ENCODE measurements at regions not wholly inside any gene's neighbourhood (a gene's known extent, or its start where the extent isn't known, plus 50 kb on each side); places are given as distances from the start of the nearest gene placed in this dataset.

DNA sequence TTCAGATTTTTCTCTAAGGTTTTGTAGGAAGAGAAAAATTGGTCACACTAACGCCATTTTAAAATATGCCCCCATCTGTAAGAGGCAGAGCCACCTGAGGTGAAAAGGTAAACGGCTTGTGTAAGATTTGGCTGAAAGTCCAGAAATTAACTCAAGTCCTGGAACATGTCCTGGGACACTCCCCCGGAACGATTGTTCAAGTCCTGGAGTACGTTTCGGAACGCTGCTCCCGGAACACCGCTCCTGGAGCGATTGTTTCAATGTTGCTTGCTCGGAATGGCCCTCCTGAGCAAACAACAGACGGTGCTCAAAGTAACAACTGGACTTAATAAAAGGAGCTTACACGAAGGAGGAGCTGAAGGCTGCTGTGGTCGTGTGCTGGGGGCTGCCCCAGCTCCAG lies 796.5 kb upstream of the SLIT2 start:
- no peak for DNase-seq (ENCODE audit: low read depth in 4 of 4, low spot score in 2 of 4)

GRCh38 chr4:19438233-19438632 lies 813.5 kb upstream of the SLIT2 start:
- DNase-seq (ENCODE audit: low read depth in 4 of 4, low spot score in 2 of 4): no peak

- no peak for DNase-seq (ENCODE audit: low read depth in 4 of 4, low spot score in 2 of 4)
Measured at GRCh38 chr4:19437008-19437407, 814.7 kb upstream of the SLIT2 start.

- no peak for DNase-seq (ENCODE audit: low read depth in 4 of 4, low spot score in 2 of 4)
Measured at GRCh38 chr4:19429684-19430083, 822.0 kb upstream of the SLIT2 start.

GRCh38 chr4:19425146-19425545 lies 826.6 kb upstream of the SLIT2 start:
- DNase-seq (ENCODE audit: low read depth in 4 of 4, low spot score in 2 of 4): no peak

- DNase-seq (ENCODE audit: low read depth in 4 of 4, low spot score in 2 of 4): no peak
Measured at GRCh38 chr4:19417256-19417655, 834.4 kb upstream of the SLIT2 start.

- DNase-seq (ENCODE audit: low read depth in 4 of 4, low spot score in 2 of 4): no peak
Measured at GRCh38 chr4:19416146-19416545, 835.6 kb upstream of the SLIT2 start.

DNA sequence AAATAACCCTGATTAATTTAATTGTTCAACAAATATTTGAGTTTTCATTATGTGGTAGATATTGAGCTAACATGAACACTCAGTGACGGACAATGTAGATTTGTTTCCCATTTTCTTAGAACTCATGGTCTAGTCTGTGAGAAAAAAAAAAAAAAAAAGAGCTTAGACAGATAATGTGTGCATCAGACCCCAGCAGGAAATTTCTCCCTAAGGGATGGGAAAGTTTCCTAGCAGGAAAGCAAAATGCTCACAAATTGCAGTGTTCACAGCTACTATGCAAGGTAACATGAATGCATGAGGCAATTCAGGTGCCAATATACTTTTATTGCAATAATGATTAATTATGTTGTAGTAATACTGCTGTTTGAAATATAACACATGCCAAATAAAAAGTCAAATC lies 843.2 kb upstream of the SLIT2 start:
- no peak for DNase-seq (ENCODE audit: low read depth in 4 of 4, low spot score in 2 of 4)

- DNase-seq (ENCODE audit: low read depth in 4 of 4, low spot score in 2 of 4): no peak
Measured at GRCh38 chr4:19406789-19407188, 844.9 kb upstream of the SLIT2 start.

- DNase-seq (ENCODE audit: low read depth in 4 of 4, low spot score in 2 of 4): no peak
Measured at GRCh38 chr4:19403786-19404370, 847.8 kb upstream of the SLIT2 start.

- no peak for DNase-seq (ENCODE audit: low read depth in 4 of 4, low spot score in 2 of 4)
Measured at GRCh38 chr4:19402581-19403065, 849.1 kb upstream of the SLIT2 start.

GRCh38 chr4:19401301-19402080 lies 850.2 kb upstream of the SLIT2 start:
- no peak for DNase-seq (ENCODE audit: low read depth in 4 of 4, low spot score in 2 of 4)

DNA sequence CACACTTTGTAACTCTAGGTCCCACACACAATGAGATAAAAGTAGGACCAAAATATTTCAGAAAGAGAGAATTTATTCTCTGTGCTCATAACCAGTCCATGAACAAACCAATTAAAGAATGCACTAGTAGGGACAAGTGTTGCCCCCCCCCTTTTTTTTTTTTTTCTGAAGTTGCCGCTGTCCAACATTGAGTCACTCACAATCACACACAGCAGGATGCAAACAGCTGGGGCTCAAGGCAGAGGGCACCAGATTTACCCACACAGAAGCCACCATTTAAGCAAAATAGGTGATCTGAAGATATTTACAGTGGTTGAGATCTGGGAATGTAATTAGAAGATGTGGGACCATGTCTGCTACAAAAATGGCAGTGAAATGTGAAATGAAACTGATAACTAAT lies 850.9 kb upstream of the SLIT2 start:
- DNase-seq (ENCODE audit: low read depth in 4 of 4, low spot score in 2 of 4): no peak

- no peak for DNase-seq (ENCODE audit: low read depth in 4 of 4, low spot score in 2 of 4)
Measured at GRCh38 chr4:19399001-19399400, 852.7 kb upstream of the SLIT2 start.

DNA sequence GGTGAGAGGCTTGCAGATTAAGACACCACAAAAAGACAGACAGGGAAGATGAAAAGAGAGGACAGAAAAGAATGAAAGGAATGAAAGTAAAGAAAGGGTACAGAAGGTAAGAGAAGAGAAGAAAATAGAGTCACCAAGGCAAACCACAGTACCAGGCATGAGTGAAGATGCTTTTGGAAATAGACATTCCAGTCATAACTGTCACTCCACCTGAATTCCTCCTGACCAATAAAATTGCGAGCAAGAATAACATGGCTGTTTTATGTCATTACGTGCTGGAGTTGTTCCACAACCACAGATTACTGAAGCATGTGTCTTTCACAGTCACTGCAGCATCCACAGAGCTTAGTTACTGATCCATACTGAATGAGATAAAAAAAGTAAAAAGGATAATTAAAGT lies 864.9 kb upstream of the SLIT2 start:
- DNase-seq (ENCODE audit: low read depth in 4 of 4, low spot score in 2 of 4): no peak

DNA sequence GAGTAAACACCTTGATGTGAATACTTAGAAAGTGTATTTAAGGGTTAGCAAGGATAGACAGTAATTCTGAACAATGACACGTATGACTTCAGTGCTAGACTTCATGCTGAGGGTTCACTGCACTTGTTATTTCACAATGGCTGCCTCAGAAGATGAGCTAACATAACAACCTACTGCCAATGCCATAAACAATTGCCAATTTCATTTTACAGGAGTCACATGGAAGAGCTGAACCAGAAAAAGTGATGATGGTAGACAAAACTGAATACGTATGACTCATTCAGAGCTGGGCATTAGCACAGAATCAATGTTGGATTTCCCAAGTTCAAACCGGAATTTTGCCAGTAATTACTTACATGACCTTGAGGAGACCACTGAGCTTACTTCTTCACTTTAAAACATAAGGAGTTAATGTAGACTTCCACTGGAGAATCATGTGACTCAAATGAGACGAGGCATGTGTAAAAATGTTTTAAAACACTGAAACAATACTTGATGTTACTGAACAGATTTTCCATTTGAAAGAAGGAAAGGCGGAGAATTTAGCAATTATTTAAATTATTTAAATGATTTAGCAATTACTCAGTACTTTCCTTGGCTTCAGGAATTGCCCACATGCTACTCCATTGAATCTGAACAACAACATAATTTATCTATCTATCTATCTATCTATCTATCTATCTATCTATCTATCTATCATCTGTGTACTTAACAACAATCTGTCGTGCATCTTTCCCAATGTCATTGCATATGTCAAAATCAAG lies 868.5 kb upstream of the SLIT2 start:
- DNase-seq (ENCODE audit: low read depth in 4 of 4, low spot score in 2 of 4): no peak

DNA sequence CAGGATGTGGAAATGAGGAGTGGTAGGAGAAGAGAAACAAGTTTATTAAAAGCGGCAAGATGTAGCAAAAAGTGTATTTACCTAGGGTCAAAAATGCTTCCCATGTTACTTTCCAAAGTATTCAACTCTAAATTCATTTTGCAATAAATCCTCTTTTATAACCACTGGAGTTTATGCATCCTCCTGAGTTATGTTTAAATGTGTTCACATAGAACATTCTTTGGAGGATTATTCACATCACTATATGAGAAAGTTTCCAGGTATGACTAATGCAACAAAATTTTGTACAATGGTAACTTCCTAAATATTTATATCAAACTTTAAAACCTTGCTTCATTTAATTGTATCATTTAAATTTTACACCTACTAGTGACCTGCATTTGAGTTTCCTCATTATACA lies 870.6 kb upstream of the SLIT2 start:
- no peak for DNase-seq (ENCODE audit: low read depth in 4 of 4, low spot score in 2 of 4)

GRCh38 chr4:19380600-19380999 lies 871.1 kb upstream of the SLIT2 start:
- DNase-seq (ENCODE audit: low read depth in 4 of 4, low spot score in 2 of 4): no peak

- peak; percentile 34 to 60 (median 36) for DNase-seq (ENCODE audit: low read depth in 4 of 4, low spot score in 2 of 4)
Measured at GRCh38 chr4:19379191-19379708, 872.5 kb upstream of the SLIT2 start.

GRCh38 chr4:19375931-19376330 lies 875.8 kb upstream of the SLIT2 start:
- DNase-seq (ENCODE audit: low read depth in 4 of 4, low spot score in 2 of 4): no peak

DNA sequence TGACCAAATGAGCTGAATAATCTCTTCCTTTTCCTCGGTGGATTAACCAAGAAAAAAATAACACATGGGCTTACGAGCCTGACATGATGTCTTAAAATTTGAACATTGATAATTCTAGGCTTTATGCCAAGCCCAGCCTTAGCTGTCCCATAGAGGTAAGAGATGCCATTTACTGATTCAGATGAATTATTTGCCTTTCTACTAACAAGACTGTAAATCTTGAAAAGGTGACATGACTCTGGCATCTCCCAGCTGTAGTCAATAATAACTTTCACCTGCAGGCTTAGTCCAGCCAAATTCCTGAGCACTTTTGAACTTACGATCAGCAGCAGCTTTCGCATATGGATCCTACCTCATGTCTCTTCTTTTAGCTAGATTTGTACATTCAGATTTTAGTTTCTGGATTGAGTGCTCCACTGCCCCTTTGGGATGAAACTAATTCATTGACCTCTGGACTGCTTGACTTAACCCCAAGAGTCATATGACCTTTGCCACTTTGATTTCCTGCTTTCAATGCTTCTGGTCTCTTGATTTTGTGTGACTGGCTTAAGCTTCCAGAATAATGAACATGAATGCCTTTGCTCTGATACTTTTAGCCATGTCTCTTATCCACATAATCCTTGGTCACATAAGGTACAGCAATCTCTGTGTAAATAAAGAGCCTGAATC lies 876.4 kb upstream of the SLIT2 start:
- DNase-seq (ENCODE audit: low read depth in 4 of 4, low spot score in 2 of 4): no peak

Data from left renal cortex interstitium (tissue), 4 donors.